Dermis microvascular lymphatic vessel endothelial cell (primary cell): ENCODE measurements at regions not wholly inside any gene's neighbourhood (a gene's known extent, or its start where the extent isn't known, plus 50 kb on each side); places are given as distances from the start of the nearest gene placed in this dataset.

ENCODE experiments used
- DNase-seq, 2 donors: peaks; one replicate each; pipeline versions ENCODE4 v3.0.0 to v3.0.0-alpha.2; 2010; ENCODE audit warnings: low read depth in 2 of 2

GRCh38 chr4:161132715-161133425 is 1030.9 kb downstream of the FSTL5 start:
- no peak for DNase-seq

- DNase-seq: no peak
These were observed 1042.3 kb downstream of the FSTL5 start for GRCh38 chr4:161121451-161121850.

- no peak for DNase-seq
These were observed 1061.9 kb downstream of the FSTL5 start for GRCh38 chr4:161101881-161102280.

- DNase-seq: no peak
These were observed 1066.0 kb downstream of the FSTL5 start for GRCh38 chr4:161097821-161098220.

GRCh38 chr4:161061046-161061445 is 1102.8 kb downstream of the FSTL5 start:
- no peak for DNase-seq
